ENCODE measurements at regions not wholly inside any gene's neighbourhood (a gene's known extent, or its start where the extent isn't known, plus 50 kb on each side); places are given as distances from the start of the nearest gene placed in this dataset.

GRCh38 chr6:9914951-9915350 is 499.9 kb downstream of the TFAP2A start:
- no peaks in the 10 kb centered on the region for H3K9me3 ChIP-seq (ENCODE audit: low read length)
- H3K9me2 ChIP-seq (replicated peaks; ENCODE audit: low read length): no peaks in the 10 kb centered on the region
- H3K27me3 ChIP-seq (ENCODE audit: low read length): peaks cover 46% of the 10 kb centered on the region
- no peak overlapping the region for H3K4me3 ChIP-seq (ENCODE audit: low read length)
- intact Hi-C loops (cut with micrococcal nuclease): no loop called here
- no peaks in the 10 kb centered on the region for H3F3A ChIP-seq (ENCODE audit: low read length, unreplicated experiment)
- H3K27ac ChIP-seq (ENCODE audit: low read length): no peak overlapping the region
- H3K36me3 ChIP-seq (ENCODE audit: low read depth, low read length): no peaks in the 10 kb centered on the region
- BruUV-seq (replicated peaks): no TSS peak
- no peak overlapping the region for H3K9ac ChIP-seq (ENCODE audit: low read length)
- TF ChIP-seq EZH2phosphoT487 (IDR thresholded peaks at IDR 0.05; ENCODE audit: borderline replicate concordance, low read length) (no peak), EZH2 (IDR thresholded peaks at IDR 0.05; ENCODE audit: low read length, unreplicated experiment) (no peak), CTCF (conservative IDR thresholded peaks at IDR 0.05; ENCODE audit: low read depth, low read length) (no peak)
- H3K79me2 ChIP-seq (ENCODE audit: low read length): no peaks in the 10 kb centered on the region
- no peaks in the 10 kb centered on the region for H4K20me1 ChIP-seq (ENCODE audit: low read length)
- H2AFZ ChIP-seq (ENCODE audit: low read length): no peak overlapping the region
- POLR2A ChIA-PET (ENCODE audit: unreplicated experiment): no interaction called here
- CTCF ChIA-PET: no interaction called here
- H3K4me2 ChIP-seq (ENCODE audit: low read length): no peak overlapping the region
- DNase-seq (no peak), ATAC-seq (no peak)
- no peaks in the 10 kb centered on the region for H3K4me1 ChIP-seq (ENCODE audit: insufficient read depth, low read length)

- BruUV-seq (replicated peaks): no TSS peak
- Histone ChIP-seq H3K9me3 (ENCODE audit: low read length) (no peaks in the 10 kb centered on the region), H3K9ac (ENCODE audit: low read length) (no peak overlapping the region), H4K20me1 (ENCODE audit: low read length) (no peaks in the 10 kb centered on the region), H3F3A (ENCODE audit: low read length, unreplicated experiment) (no peaks in the 10 kb centered on the region), H3K36me3 (ENCODE audit: low read depth, low read length) (no peaks in the 10 kb centered on the region), H3K4me1 (ENCODE audit: insufficient read depth, low read length) (no peaks in the 10 kb centered on the region), H3K4me3 (ENCODE audit: low read length) (no peak overlapping the region), H3K27ac (ENCODE audit: low read length) (no peak overlapping the region), H3K4me2 (ENCODE audit: low read length) (no peak overlapping the region), H3K79me2 (ENCODE audit: low read length) (no peaks in the 10 kb centered on the region), H3K9me2 (replicated peaks; ENCODE audit: low read length) (no peaks in the 10 kb centered on the region), H2AFZ (ENCODE audit: low read length) (no peak overlapping the region), H3K27me3 (ENCODE audit: low read length) (peaks cover 16% of the 10 kb centered on the region; the same call in 1 of the 2 replicates)
- DNase-seq (no peak), ATAC-seq (no peak)
- TF ChIP-seq EZH2phosphoT487 (IDR thresholded peaks at IDR 0.05; ENCODE audit: borderline replicate concordance, low read length): no peak
- no peak for TF ChIP-seq EZH2 (IDR thresholded peaks at IDR 0.05; ENCODE audit: low read length, unreplicated experiment)
- no peak for TF ChIP-seq CTCF (conservative IDR thresholded peaks at IDR 0.05; ENCODE audit: low read depth, low read length)
- ChIA-PET CTCF (no interaction called here), POLR2A (ENCODE audit: unreplicated experiment) (no interaction called here)
- intact Hi-C loops (cut with micrococcal nuclease): no loop called here
Observed at GRCh38 chr6:9901376-9901775, 513.5 kb downstream of the TFAP2A start.

GRCh38 chr6:9896806-9897205 is 518.1 kb downstream of the TFAP2A start:
- H3K4me2 ChIP-seq (ENCODE audit: low read length): no peak overlapping the region
- DNase-seq (no peak), ATAC-seq (no peak)
- TF ChIP-seq CTCF (conservative IDR thresholded peaks at IDR 0.05; ENCODE audit: low read depth, low read length) (no peak), EZH2 (IDR thresholded peaks at IDR 0.05; ENCODE audit: low read length, unreplicated experiment) (no peak), EZH2phosphoT487 (IDR thresholded peaks at IDR 0.05; ENCODE audit: borderline replicate concordance, low read length) (no peak)
- no peaks in the 10 kb centered on the region for H3K79me2 ChIP-seq (ENCODE audit: low read length)
- H3K4me3 ChIP-seq (ENCODE audit: low read length): no peak overlapping the region
- intact Hi-C loops (cut with micrococcal nuclease): no loop called here
- H3K9ac ChIP-seq (ENCODE audit: low read length): no peak overlapping the region
- CTCF ChIA-PET: no interaction called here
- no peaks in the 10 kb centered on the region for H4K20me1 ChIP-seq (ENCODE audit: low read length)
- H3K27ac ChIP-seq (ENCODE audit: low read length): no peak overlapping the region
- no peaks in the 10 kb centered on the region for H3K36me3 ChIP-seq (ENCODE audit: low read depth, low read length)
- BruUV-seq (replicated peaks): no TSS peak
- no peak overlapping the region for H2AFZ ChIP-seq (ENCODE audit: low read length)
- H3K27me3 ChIP-seq (ENCODE audit: low read length): peaks cover 18% of the 10 kb centered on the region
- H3F3A ChIP-seq (ENCODE audit: low read length, unreplicated experiment): no peaks in the 10 kb centered on the region
- no peaks in the 10 kb centered on the region for H3K9me2 ChIP-seq (replicated peaks; ENCODE audit: low read length)
- H3K4me1 ChIP-seq (ENCODE audit: insufficient read depth, low read length): no peaks in the 10 kb centered on the region
- POLR2A ChIA-PET (ENCODE audit: unreplicated experiment): no interaction called here
- no peaks in the 10 kb centered on the region for H3K9me3 ChIP-seq (ENCODE audit: low read length)

Data from PC-3 (cell line).